NCI-H2081 treated with DMSO at 0.1 percent for 48 hours (cell line): ENCODE measurements at regions not wholly inside any gene's neighbourhood (a gene's known extent, or its start where the extent isn't known, plus 50 kb on each side); places are given as distances from the start of the nearest gene placed in this dataset.

Experiments used
- DNase-seq: peaks from one replicate; lab custom pipeline; 2025; lab: John Stamatoyannopoulos, UW

- DNase-seq: no peak
Observed at GRCh38 chr11:15730995-15731385, 616.3 kb downstream of the INSC start.

- no peak for DNase-seq
Observed at GRCh38 chr11:15735706-15736105, 620.6 kb downstream of the SOX6 start.

GRCh38 chr11:15737320-15737719 lies 619.0 kb downstream of the SOX6 start:
- DNase-seq: no peak

GRCh38 chr11:15738931-15739330 lies 617.4 kb downstream of the SOX6 start:
- no peak for DNase-seq

GRCh38 chr11:15742626-15743519 lies 613.5 kb downstream of the SOX6 start:
- DNase-seq: no peak

- DNase-seq: no peak
Observed at GRCh38 chr11:15744693-15745092, 611.7 kb downstream of the SOX6 start.

GRCh38 chr11:15745266-15745665 lies 611.1 kb downstream of the SOX6 start:
- no peak for DNase-seq

- no peak for DNase-seq
Observed at GRCh38 chr11:15747671-15748070, 608.7 kb downstream of the SOX6 start.

- no peak for DNase-seq
Observed at GRCh38 chr11:15748132-15748531, 608.2 kb downstream of the SOX6 start.

GRCh38 chr11:15748741-15749140 lies 607.6 kb downstream of the SOX6 start:
- no peak for DNase-seq

- DNase-seq: peak; percentile 93
Observed at GRCh38 chr11:15750535-15751308, 605.6 kb downstream of the SOX6 start.

GRCh38 chr11:15754221-15754620 lies 602.1 kb downstream of the SOX6 start:
- no peak for DNase-seq

GRCh38 chr11:15757048-15757698 lies 599.2 kb downstream of the SOX6 start:
- DNase-seq: no peak

- no peak for DNase-seq
Observed at GRCh38 chr11:15758857-15759465, 597.4 kb downstream of the SOX6 start.

- no peak for DNase-seq
Observed at GRCh38 chr11:15761235-15761634, 595.1 kb downstream of the SOX6 start.

GRCh38 chr11:15764326-15764725 lies 592.0 kb downstream of the SOX6 start:
- no peak for DNase-seq

- DNase-seq: no peak
Observed at GRCh38 chr11:15764948-15765347, 591.4 kb downstream of the SOX6 start.

GRCh38 chr11:15765530-15765929 lies 590.8 kb downstream of the SOX6 start:
- no peak for DNase-seq

- no peak for DNase-seq
Observed at GRCh38 chr11:15768321-15768720, 588.0 kb downstream of the SOX6 start.

GRCh38 chr11:15769203-15769602 lies 587.1 kb downstream of the SOX6 start:
- DNase-seq: no peak

- DNase-seq: no peak
Observed at GRCh38 chr11:15770798-15771414, 585.4 kb downstream of the SOX6 start.

GRCh38 chr11:15772547-15772946 lies 583.8 kb downstream of the SOX6 start:
- no peak for DNase-seq
